Stimulated activated CD4-positive, alpha-beta T cell treated with anti-CD3 and anti-CD28 coated beads, Interleukin-4, amount 100 ng/mL, for 48 hours (primary cell): ENCODE measurements at regions not wholly inside any gene's neighbourhood (a gene's known extent, or its start where the extent isn't known, plus 50 kb on each side); places are given as distances from the start of the nearest gene placed in this dataset.

Experiments used
- DNase-seq, 2 donors: peaks; one replicate each; pipeline ENCODE4 v3.0.0-alpha.2; 2020; ENCODE audit warnings: low read depth in 2 of 2

GRCh38 chr5:125203912-125204311 lies 457.5 kb upstream of the ZNF608 start:
- no peak for DNase-seq

- no peak for DNase-seq
These were observed 459.3 kb upstream of the ZNF608 start for GRCh38 chr5:125205601-125206225.

- no peak for DNase-seq
These were observed 461.4 kb upstream of the ZNF608 start for GRCh38 chr5:125207856-125208255.

- no peak for DNase-seq
These were observed 463.2 kb upstream of the ZNF608 start for GRCh38 chr5:125209650-125210049.

GRCh38 chr5:125210242-125210947 lies 464.0 kb upstream of the ZNF608 start:
- DNase-seq: no peak

GRCh38 chr5:125214080-125214479 lies 467.6 kb upstream of the ZNF608 start:
- no peak for DNase-seq

- no peak for DNase-seq
These were observed 469.2 kb upstream of the ZNF608 start for GRCh38 chr5:125215593-125215992.

- no peak for DNase-seq
These were observed 473.3 kb upstream of the ZNF608 start for GRCh38 chr5:125219710-125220109.

- no peak for DNase-seq
These were observed 473.8 kb upstream of the ZNF608 start for GRCh38 chr5:125220284-125220683.

- DNase-seq: no peak
These were observed 476.3 kb upstream of the ZNF608 start for GRCh38 chr5:125222597-125223240.

- no peak for DNase-seq
These were observed 479.0 kb upstream of the ZNF608 start for GRCh38 chr5:125225424-125225823.

GRCh38 chr5:125226825-125227224 lies 480.4 kb upstream of the ZNF608 start:
- DNase-seq: no peak

GRCh38 chr5:125227333-125228095 lies 481.1 kb upstream of the ZNF608 start:
- DNase-seq: no peak

- DNase-seq: no peak
These were observed 482.1 kb upstream of the ZNF608 start for GRCh38 chr5:125228363-125229070.

GRCh38 chr5:125229556-125229955 lies 483.1 kb upstream of the ZNF608 start:
- no peak for DNase-seq

GRCh38 chr5:125232779-125233230 lies 486.4 kb upstream of the ZNF608 start:
- no peak for DNase-seq

GRCh38 chr5:125233944-125234343 lies 487.5 kb upstream of the ZNF608 start:
- no peak for DNase-seq

GRCh38 chr5:125236007-125236406 lies 489.6 kb upstream of the ZNF608 start:
- no peak for DNase-seq

GRCh38 chr5:125236981-125237380 lies 490.5 kb upstream of the ZNF608 start:
- no peak for DNase-seq

- no peak for DNase-seq
These were observed 498.1 kb upstream of the ZNF608 start for GRCh38 chr5:125244531-125244930.

GRCh38 chr5:125245216-125245615 lies 498.8 kb upstream of the ZNF608 start:
- DNase-seq: no peak

- no peak for DNase-seq
These were observed 503.0 kb upstream of the ZNF608 start for GRCh38 chr5:125249400-125249799.
